ENCODE measurements at regions not wholly inside any gene's neighbourhood (a gene's known extent, or its start where the extent isn't known, plus 50 kb on each side); places are given as distances from the start of the nearest gene placed in this dataset.

GRCh38 chr11:97359016-97359415, 969.2 kb downstream of the JRKL start:
- Histone ChIP-seq H3K18ac (ENCODE audit: low read length) (no peak overlapping the region), H3K36me3 (ENCODE audit: control insufficient read depth, insufficient read depth, low read length) (no peaks in the 10 kb centered on the region), H3K23ac (ENCODE audit: low read length) (no peak overlapping the region), H2AK5ac (ENCODE audit: low read length) (no peak overlapping the region), H3K4me1 (ENCODE audit: control insufficient read depth, low read depth, low read length) (no peaks in the 10 kb centered on the region), H2BK120ac (ENCODE audit: low read depth, low read length) (no peak overlapping the region), H3K27ac (ENCODE audit: low read depth, low read length) (no peak overlapping the region), H3K56ac (ENCODE audit: low read length) (no peak overlapping the region), H3K4me2 (ENCODE audit: low read length) (no peak overlapping the region), H3K79me2 (ENCODE audit: control insufficient read depth, insufficient read depth, low read length) (no peaks in the 10 kb centered on the region), H3K4me3 (ENCODE audit: low read length) (no peak overlapping the region), H3K4ac (ENCODE audit: low read depth, low read length) (peak overlapping the region; percentile 36), H3K79me1 (ENCODE audit: low read length) (no peaks in the 10 kb centered on the region), H4K8ac (ENCODE audit: low read depth, low read length) (no peak overlapping the region), H2BK5ac (ENCODE audit: low read length) (no peak overlapping the region), H3K27me3 (ENCODE audit: insufficient read depth, low read length, poor library complexity) (no peaks in the 10 kb centered on the region), H2BK15ac (replicated peaks; ENCODE audit: low read depth) (no peak overlapping the region), H3K9ac (ENCODE audit: low read length) (no peak overlapping the region), H4K5ac (ENCODE audit: low read length) (no peak overlapping the region)
- DNase-seq, result no peak
- WGBS (ENCODE audit: extremely low coverage, insufficient coverage, low lambda C conversion rate), result no CpG with 5 or more reads among the region's 4 CpGs

GRCh38 chr11:97361812-97362378, 972.1 kb downstream of the JRKL start:
- H3K4me1 ChIP-seq (ENCODE audit: control insufficient read depth, low read depth, low read length), result no peaks in the 10 kb centered on the region
- no peak overlapping the region for H2AK5ac ChIP-seq (ENCODE audit: low read length)
- H4K5ac ChIP-seq (ENCODE audit: low read length), result no peak overlapping the region
- no peaks in the 10 kb centered on the region for H3K79me1 ChIP-seq (ENCODE audit: low read length)
- H3K4me2 ChIP-seq (ENCODE audit: low read length), result no peak overlapping the region
- DNase-seq, result no peak
- H3K18ac ChIP-seq (ENCODE audit: low read length), result no peak overlapping the region
- no peaks in the 10 kb centered on the region for H3K36me3 ChIP-seq (ENCODE audit: control insufficient read depth, insufficient read depth, low read length)
- H3K27me3 ChIP-seq (ENCODE audit: insufficient read depth, low read length, poor library complexity), result no peaks in the 10 kb centered on the region
- no peak overlapping the region for H3K9ac ChIP-seq (ENCODE audit: low read length)
- no peak overlapping the region for H3K56ac ChIP-seq (ENCODE audit: low read length)
- H2BK15ac ChIP-seq (replicated peaks; ENCODE audit: low read depth), result no peak overlapping the region
- no peak overlapping the region for H3K23ac ChIP-seq (ENCODE audit: low read length)
- no peak overlapping the region for H3K27ac ChIP-seq (ENCODE audit: low read depth, low read length)
- H3K79me2 ChIP-seq (ENCODE audit: control insufficient read depth, insufficient read depth, low read length), result no peaks in the 10 kb centered on the region
- no peak overlapping the region for H2BK5ac ChIP-seq (ENCODE audit: low read length)
- H3K4me3 ChIP-seq (ENCODE audit: low read length), result no peak overlapping the region
- H3K4ac ChIP-seq (ENCODE audit: low read depth, low read length), result no peak overlapping the region
- no peak overlapping the region for H2BK120ac ChIP-seq (ENCODE audit: low read depth, low read length)
- no CpG with 5 or more reads among the region's 1 CpG for WGBS (ENCODE audit: extremely low coverage, insufficient coverage, low lambda C conversion rate)
- no peak overlapping the region for H4K8ac ChIP-seq (ENCODE audit: low read depth, low read length)

GRCh38 chr11:97363331-97363730, 973.5 kb downstream of the JRKL start:
- Histone ChIP-seq H4K5ac (ENCODE audit: low read length) (no peak overlapping the region), H3K27me3 (ENCODE audit: insufficient read depth, low read length, poor library complexity) (no peaks in the 10 kb centered on the region), H3K27ac (ENCODE audit: low read depth, low read length) (peak overlapping the region; percentile 88), H3K36me3 (ENCODE audit: control insufficient read depth, insufficient read depth, low read length) (no peaks in the 10 kb centered on the region), H3K4ac (ENCODE audit: low read depth, low read length) (no peak overlapping the region), H4K8ac (ENCODE audit: low read depth, low read length) (no peak overlapping the region), H3K4me2 (ENCODE audit: low read length) (no peak overlapping the region), H2BK5ac (ENCODE audit: low read length) (peak overlapping the region; percentile 96), H2BK15ac (replicated peaks; ENCODE audit: low read depth) (no peak overlapping the region), H2BK120ac (ENCODE audit: low read depth, low read length) (no peak overlapping the region), H3K18ac (ENCODE audit: low read length) (no peak overlapping the region), H3K4me3 (ENCODE audit: low read length) (no peak overlapping the region), H3K79me1 (ENCODE audit: low read length) (no peaks in the 10 kb centered on the region), H3K9ac (ENCODE audit: low read length) (no peak overlapping the region), H2AK5ac (ENCODE audit: low read length) (no peak overlapping the region), H3K79me2 (ENCODE audit: control insufficient read depth, insufficient read depth, low read length) (no peaks in the 10 kb centered on the region), H3K4me1 (ENCODE audit: control insufficient read depth, low read depth, low read length) (no peaks in the 10 kb centered on the region), H3K23ac (ENCODE audit: low read length) (no peak overlapping the region), H3K56ac (ENCODE audit: low read length) (peak overlapping the region; percentile 74)
- DNase-seq, result peak; percentile 91

GRCh38 chr11:97364047-97364446, 974.2 kb downstream of the JRKL start:
- Histone ChIP-seq H3K23ac (ENCODE audit: low read length) (no peak overlapping the region), H3K4me2 (ENCODE audit: low read length) (no peak overlapping the region), H3K18ac (ENCODE audit: low read length) (no peak overlapping the region), H2BK5ac (ENCODE audit: low read length) (no peak overlapping the region), H2BK15ac (replicated peaks; ENCODE audit: low read depth) (no peak overlapping the region), H4K8ac (ENCODE audit: low read depth, low read length) (no peak overlapping the region), H3K27ac (ENCODE audit: low read depth, low read length) (no peak overlapping the region), H3K4me3 (ENCODE audit: low read length) (no peak overlapping the region), H4K5ac (ENCODE audit: low read length) (no peak overlapping the region), H3K4ac (ENCODE audit: low read depth, low read length) (no peak overlapping the region), H3K36me3 (ENCODE audit: control insufficient read depth, insufficient read depth, low read length) (no peaks in the 10 kb centered on the region), H2BK120ac (ENCODE audit: low read depth, low read length) (no peak overlapping the region), H3K79me2 (ENCODE audit: control insufficient read depth, insufficient read depth, low read length) (no peaks in the 10 kb centered on the region), H3K79me1 (ENCODE audit: low read length) (no peaks in the 10 kb centered on the region), H2AK5ac (ENCODE audit: low read length) (no peak overlapping the region), H3K9ac (ENCODE audit: low read length) (no peak overlapping the region), H3K4me1 (ENCODE audit: control insufficient read depth, low read depth, low read length) (no peaks in the 10 kb centered on the region), H3K27me3 (ENCODE audit: insufficient read depth, low read length, poor library complexity) (no peaks in the 10 kb centered on the region), H3K56ac (ENCODE audit: low read length) (no peak overlapping the region)
- no CpG with 5 or more reads among the region's 1 CpG for WGBS (ENCODE audit: extremely low coverage, insufficient coverage, low lambda C conversion rate)
- no peak for DNase-seq

- no peak overlapping the region for H2BK15ac ChIP-seq (replicated peaks; ENCODE audit: low read depth)
- no peak overlapping the region for H3K4me3 ChIP-seq (ENCODE audit: low read length)
These were observed 977.7 kb downstream of the JRKL start for GRCh38 chr11:97367406-97368083.

GRCh38 chr11:97389270-97389669, 999.5 kb downstream of the JRKL start:
- H3K79me2 ChIP-seq (ENCODE audit: control insufficient read depth, insufficient read depth, low read length), result no peaks in the 10 kb centered on the region
- H3K23ac ChIP-seq (ENCODE audit: low read length), result no peak overlapping the region
- H3K4ac ChIP-seq (ENCODE audit: low read depth, low read length), result no peak overlapping the region
- H2BK15ac ChIP-seq (replicated peaks; ENCODE audit: low read depth), result no peak overlapping the region
- no peak overlapping the region for H2AK5ac ChIP-seq (ENCODE audit: low read length)
- no peak overlapping the region for H3K9ac ChIP-seq (ENCODE audit: low read length)
- no peak for DNase-seq
- H3K27ac ChIP-seq (ENCODE audit: low read depth, low read length), result no peak overlapping the region
- H3K4me1 ChIP-seq (ENCODE audit: control insufficient read depth, low read depth, low read length), result no peaks in the 10 kb centered on the region
- no peak overlapping the region for H3K4me2 ChIP-seq (ENCODE audit: low read length)
- no peak overlapping the region for H4K8ac ChIP-seq (ENCODE audit: low read depth, low read length)
- no peaks in the 10 kb centered on the region for H3K36me3 ChIP-seq (ENCODE audit: control insufficient read depth, insufficient read depth, low read length)
- H3K18ac ChIP-seq (ENCODE audit: low read length), result no peak overlapping the region
- H2BK120ac ChIP-seq (ENCODE audit: low read depth, low read length), result no peak overlapping the region
- H3K27me3 ChIP-seq (ENCODE audit: insufficient read depth, low read length, poor library complexity), result no peaks in the 10 kb centered on the region
- H3K4me3 ChIP-seq (ENCODE audit: low read length), result no peak overlapping the region
- no peaks in the 10 kb centered on the region for H3K79me1 ChIP-seq (ENCODE audit: low read length)
- H4K5ac ChIP-seq (ENCODE audit: low read length), result no peak overlapping the region
- no CpG with 5 or more reads among the region's 2 CpGs for WGBS (ENCODE audit: extremely low coverage, insufficient coverage, low lambda C conversion rate)
- no peak overlapping the region for H3K56ac ChIP-seq (ENCODE audit: low read length)
- no peak overlapping the region for H2BK5ac ChIP-seq (ENCODE audit: low read length)

More at GRCh38 chr11:97367406-97368083, 977.7 kb downstream of the JRKL start:
- Histone ChIP-seq H3K79me2 (ENCODE audit: control insufficient read depth, insufficient read depth, low read length) (no peaks in the 10 kb centered on the region), H4K5ac (ENCODE audit: low read length) (no peak overlapping the region), H3K18ac (ENCODE audit: low read length) (no peak overlapping the region), H3K36me3 (ENCODE audit: control insufficient read depth, insufficient read depth, low read length) (no peaks in the 10 kb centered on the region), H3K4me2 (ENCODE audit: low read length) (no peak overlapping the region), H4K8ac (ENCODE audit: low read depth, low read length) (no peak overlapping the region), H2BK5ac (ENCODE audit: low read length) (no peak overlapping the region), H3K4me1 (ENCODE audit: control insufficient read depth, low read depth, low read length) (no peaks in the 10 kb centered on the region), H3K4ac (ENCODE audit: low read depth, low read length) (no peak overlapping the region), H2AK5ac (ENCODE audit: low read length) (no peak overlapping the region), H3K56ac (ENCODE audit: low read length) (no peak overlapping the region), H2BK120ac (ENCODE audit: low read depth, low read length) (no peak overlapping the region), H3K27me3 (ENCODE audit: insufficient read depth, low read length, poor library complexity) (no peaks in the 10 kb centered on the region), H3K23ac (ENCODE audit: low read length) (no peak overlapping the region), H3K9ac (ENCODE audit: low read length) (no peak overlapping the region), H3K27ac (ENCODE audit: low read depth, low read length) (no peak overlapping the region), H3K79me1 (ENCODE audit: low read length) (no peaks in the 10 kb centered on the region)
- no peak for DNase-seq
- WGBS (ENCODE audit: extremely low coverage, insufficient coverage, low lambda C conversion rate), result no CpG with 5 or more reads among the region's 10 CpGs

All from mesendoderm (in vitro differentiated cells).